Prostate gland (tissue), 2 donors: ENCODE measurements at regions not wholly inside any gene's neighbourhood (a gene's known extent, or its start where the extent isn't known, plus 50 kb on each side); places are given as distances from the start of the nearest gene placed in this dataset.

Source experiments
- CTCF ChIP-seq, 4 experiments: fragments of 200-600 bp in 2 of 4; fragments of 450-650 bp in 2 of 4; sonication (generic) in 2 of 4; IDR thresholded peaks; 1 replicate in 3 of 4; 2 replicates in 1 of 4; pipeline ENCODE4 v1.5.1; 2016 to 2019; ENCODE audit warnings: antibody characterized with exemption in 4 of 4, mild to moderate bottlenecking in 2 of 4, moderate library complexity in 2 of 4
- POLR2A ChIP-seq: fragments of 450-650 bp; IDR thresholded peaks from one replicate; pipeline ENCODE4 v1.6.1; 2016; ENCODE audit warnings: antibody characterized with exemption, mild to moderate bottlenecking
- POLR2AphosphoS5 ChIP-seq: sonication (generic); formaldehyde crosslinking; IDR thresholded peaks from one replicate; pipeline ENCODE4 v1.6.1; 2017; ENCODE audit warnings: antibody characterized with exemption

GRCh38 chr2:83756219-83756618, 702.9 kb downstream of the SUCLG1 start:
- TF ChIP-seq CTCF (IDR thresholded peaks at IDR 0.05) (no peak), POLR2A (no peak), POLR2AphosphoS5 (no peak)
